ENCODE measurements at regions not wholly inside any gene's neighbourhood (a gene's known extent, or its start where the extent isn't known, plus 50 kb on each side); places are given as distances from the start of the nearest gene placed in this dataset.

GRCh38 chr18:65523461-65523860 lies 227.4 kb upstream of the CDH7 start:
- intact Hi-C loops (cut with micrococcal nuclease; ENCODE audit: unreplicated experiment) = no loop called here
- no peak overlapping the region for H3K27ac Mint-ChIP-seq (ENCODE audit: unreplicated experiment)
- no peaks in the 10 kb centered on the region for H3K9me3 Mint-ChIP-seq (ENCODE audit: low read depth, unreplicated experiment)

DNA sequence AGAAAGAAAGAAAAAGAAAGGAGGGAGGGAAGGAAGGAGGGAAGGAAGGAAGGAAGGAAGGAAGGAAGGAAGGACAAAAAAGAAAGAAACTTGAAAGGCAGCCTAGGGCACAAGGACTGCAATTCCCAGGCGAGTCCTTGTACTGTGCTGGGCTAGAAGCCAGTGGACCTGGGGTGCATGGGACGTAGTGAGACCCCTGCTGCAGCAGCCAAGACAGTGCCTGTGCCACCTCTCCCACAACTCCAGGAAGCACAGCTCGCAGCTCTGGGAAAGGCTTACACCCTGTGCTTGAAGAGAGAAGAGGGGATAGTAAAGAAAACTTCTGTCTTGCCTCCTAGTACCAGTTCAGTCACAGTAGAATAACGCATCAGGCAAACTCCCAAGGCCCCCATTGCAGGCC lies 227.9 kb upstream of the CDH7 start:
- Mint-ChIP-seq H3K27me3 (ENCODE audit: unreplicated experiment) (no peaks in the 10 kb centered on the region), H3K27ac (ENCODE audit: unreplicated experiment) (no peak overlapping the region), H3K4me3 (ENCODE audit: low read depth, unreplicated experiment) (no peak overlapping the region), H3K9me3 (ENCODE audit: low read depth, unreplicated experiment) (no peaks in the 10 kb centered on the region), H3K36me3 (ENCODE audit: insufficient read depth, unreplicated experiment) (no peaks in the 10 kb centered on the region), H3K4me1 (ENCODE audit: low read depth, unreplicated experiment) (no peaks in the 10 kb centered on the region)
- DNase-seq = no peak
- BruUV-seq (replicated peaks) = no TSS peak
- CTCF ChIA-PET = no interaction called here
- TF ChIP-seq, protein P1, sequence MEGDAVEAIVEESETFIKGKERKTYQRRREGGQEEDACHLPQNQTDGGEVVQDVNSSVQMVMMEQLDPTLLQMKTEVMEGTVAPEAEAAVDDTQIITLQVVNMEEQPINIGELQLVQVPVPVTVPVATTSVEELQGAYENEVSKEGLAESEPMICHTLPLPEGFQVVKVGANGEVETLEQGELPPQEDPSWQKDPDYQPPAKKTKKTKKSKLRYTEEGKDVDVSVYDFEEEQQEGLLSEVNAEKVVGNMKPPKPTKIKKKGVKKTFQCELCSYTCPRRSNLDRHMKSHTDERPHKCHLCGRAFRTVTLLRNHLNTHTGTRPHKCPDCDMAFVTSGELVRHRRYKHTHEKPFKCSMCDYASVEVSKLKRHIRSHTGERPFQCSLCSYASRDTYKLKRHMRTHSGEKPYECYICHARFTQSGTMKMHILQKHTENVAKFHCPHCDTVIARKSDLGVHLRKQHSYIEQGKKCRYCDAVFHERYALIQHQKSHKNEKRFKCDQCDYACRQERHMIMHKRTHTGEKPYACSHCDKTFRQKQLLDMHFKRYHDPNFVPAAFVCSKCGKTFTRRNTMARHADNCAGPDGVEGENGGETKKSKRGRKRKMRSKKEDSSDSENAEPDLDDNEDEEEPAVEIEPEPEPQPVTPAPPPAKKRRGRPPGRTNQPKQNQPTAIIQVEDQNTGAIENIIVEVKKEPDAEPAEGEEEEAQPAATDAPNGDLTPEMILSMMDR (IDR thresholded peaks at IDR 0.05; ENCODE audit: unreplicated experiment) = no peak
- intact Hi-C loops (cut with micrococcal nuclease; ENCODE audit: unreplicated experiment) = no loop called here

More at GRCh38 chr18:65523461-65523860, 227.4 kb upstream of the CDH7 start:
- CTCF ChIA-PET = no interaction called here
- no peak for DNase-seq
- Mint-ChIP-seq H3K27me3 (ENCODE audit: unreplicated experiment) (no peaks in the 10 kb centered on the region), H3K36me3 (ENCODE audit: insufficient read depth, unreplicated experiment) (no peaks in the 10 kb centered on the region), H3K4me3 (ENCODE audit: low read depth, unreplicated experiment) (no peak overlapping the region), H3K4me1 (ENCODE audit: low read depth, unreplicated experiment) (no peaks in the 10 kb centered on the region)
- BruUV-seq (replicated peaks) = no TSS peak
- TF ChIP-seq, protein P1 (IDR thresholded peaks at IDR 0.05; ENCODE audit: unreplicated experiment) = no peak

- Mint-ChIP-seq H3K4me3 (ENCODE audit: low read depth, unreplicated experiment) (no peak overlapping the region), H3K9me3 (ENCODE audit: low read depth, unreplicated experiment) (no peaks in the 10 kb centered on the region), H3K36me3 (ENCODE audit: insufficient read depth, unreplicated experiment) (no peaks in the 10 kb centered on the region), H3K27ac (ENCODE audit: unreplicated experiment) (no peak overlapping the region), H3K4me1 (ENCODE audit: low read depth, unreplicated experiment) (no peaks in the 10 kb centered on the region), H3K27me3 (ENCODE audit: unreplicated experiment) (no peaks in the 10 kb centered on the region)
- intact Hi-C loops (cut with micrococcal nuclease; ENCODE audit: unreplicated experiment) = no loop called here
- TF ChIP-seq, protein P1 (IDR thresholded peaks at IDR 0.05; ENCODE audit: unreplicated experiment) = no peak
- no peak for DNase-seq
- no TSS peak for BruUV-seq (replicated peaks)
- CTCF ChIA-PET = no interaction called here
These were observed 234.6 kb upstream of the CDH7 start for GRCh38 chr18:65516209-65516608.

DNA sequence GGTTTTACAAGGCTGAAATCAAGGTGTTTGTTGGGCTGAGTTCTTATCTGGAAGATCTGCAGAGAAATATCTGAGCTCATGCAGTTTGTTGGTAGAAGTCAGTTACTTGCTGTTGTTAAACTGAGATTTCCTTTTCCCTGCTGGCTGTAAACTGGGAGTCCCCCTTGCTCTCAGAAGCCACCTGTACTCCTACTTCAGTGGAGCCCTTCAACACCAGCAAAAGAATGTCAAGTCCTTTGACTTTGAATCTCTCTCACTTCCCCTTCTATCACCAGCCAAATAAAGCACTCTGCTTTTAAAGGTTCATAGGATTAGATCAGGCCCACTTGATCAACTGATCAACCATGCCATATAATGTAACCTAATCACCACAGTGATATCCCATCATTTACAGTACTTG lies 252.2 kb upstream of the CDH7 start:
- BruUV-seq (replicated peaks) = no TSS peak
- H3K4me3 Mint-ChIP-seq (ENCODE audit: low read depth, unreplicated experiment) = no peak overlapping the region
- CTCF ChIA-PET = no interaction called here
- H3K4me1 Mint-ChIP-seq (ENCODE audit: low read depth, unreplicated experiment) = no peaks in the 10 kb centered on the region
- no peaks in the 10 kb centered on the region for H3K27me3 Mint-ChIP-seq (ENCODE audit: unreplicated experiment)
- TF ChIP-seq, protein P1 (IDR thresholded peaks at IDR 0.05; ENCODE audit: unreplicated experiment) = no peak
- no peaks in the 10 kb centered on the region for H3K9me3 Mint-ChIP-seq (ENCODE audit: low read depth, unreplicated experiment)
- intact Hi-C loops (cut with micrococcal nuclease; ENCODE audit: unreplicated experiment) = no loop called here
- no peak overlapping the region for H3K27ac Mint-ChIP-seq (ENCODE audit: unreplicated experiment)
- no peaks in the 10 kb centered on the region for H3K36me3 Mint-ChIP-seq (ENCODE audit: insufficient read depth, unreplicated experiment)
- DNase-seq = no peak

DNA sequence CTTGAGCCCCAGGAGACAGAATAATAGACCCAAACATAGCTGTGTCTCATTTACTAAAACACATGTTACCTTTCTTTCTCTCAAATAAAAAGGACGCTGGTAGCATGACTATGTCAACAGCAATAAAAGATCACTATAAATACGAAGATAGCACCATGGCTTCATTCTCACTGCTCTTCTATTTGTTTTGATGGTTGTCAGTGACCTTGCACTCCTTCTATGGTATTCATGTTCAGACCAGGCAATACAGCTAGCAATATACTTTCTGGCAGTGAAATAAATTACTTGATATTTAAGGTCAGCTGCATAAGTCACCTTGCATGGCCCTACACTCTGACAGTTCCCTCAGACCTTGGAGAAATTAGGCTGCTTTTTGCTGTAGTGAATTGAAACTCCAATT lies 263.2 kb upstream of the CDH7 start:
- no peaks in the 10 kb centered on the region for H3K27me3 Mint-ChIP-seq (ENCODE audit: unreplicated experiment)
- CTCF ChIA-PET = no interaction called here

More for the DNA sequence above, 263.2 kb upstream of the CDH7 start:
- intact Hi-C loops (cut with micrococcal nuclease; ENCODE audit: unreplicated experiment) = no loop called here
- no peaks in the 10 kb centered on the region for H3K36me3 Mint-ChIP-seq (ENCODE audit: insufficient read depth, unreplicated experiment)
- no peaks in the 10 kb centered on the region for H3K9me3 Mint-ChIP-seq (ENCODE audit: low read depth, unreplicated experiment)
- H3K27ac Mint-ChIP-seq (ENCODE audit: unreplicated experiment) = no peak overlapping the region
- TF ChIP-seq, protein P1 (IDR thresholded peaks at IDR 0.05; ENCODE audit: unreplicated experiment) = no peak
- no peak overlapping the region for H3K4me3 Mint-ChIP-seq (ENCODE audit: low read depth, unreplicated experiment)
- no peaks in the 10 kb centered on the region for H3K4me1 Mint-ChIP-seq (ENCODE audit: low read depth, unreplicated experiment)
- BruUV-seq (replicated peaks) = no TSS peak
- DNase-seq = no peak
